AG09309 (cell line): ENCODE measurements at regions not wholly inside any gene's neighbourhood (a gene's known extent, or its start where the extent isn't known, plus 50 kb on each side); places are given as distances from the start of the nearest gene placed in this dataset.

Source experiments
- DNase-seq: peaks from one replicate; pipeline ENCODE4 v3.0.0-alpha.2; 2010; ENCODE audit warnings: low read depth
- H3K4me3 ChIP-seq: 2 replicates; pipeline ENCODE4 v1.5.1; 2011; ENCODE audit warnings: mild to moderate bottlenecking, low read depth, low read length, moderate library complexity; ENCODE audit not compliant: control insufficient read depth
- TF ChIP-seq, protein P1 (sequence below): IDR thresholded peaks from 2 replicates; pipeline ENCODE4 v1.5.1; 2011; ENCODE audit warnings: mild to moderate bottlenecking, low read depth, low read length, inconsistent platforms; ENCODE audit not compliant: insufficient read depth, control insufficient read depth; ENCODE audit errors: missing control alignments

DNA sequence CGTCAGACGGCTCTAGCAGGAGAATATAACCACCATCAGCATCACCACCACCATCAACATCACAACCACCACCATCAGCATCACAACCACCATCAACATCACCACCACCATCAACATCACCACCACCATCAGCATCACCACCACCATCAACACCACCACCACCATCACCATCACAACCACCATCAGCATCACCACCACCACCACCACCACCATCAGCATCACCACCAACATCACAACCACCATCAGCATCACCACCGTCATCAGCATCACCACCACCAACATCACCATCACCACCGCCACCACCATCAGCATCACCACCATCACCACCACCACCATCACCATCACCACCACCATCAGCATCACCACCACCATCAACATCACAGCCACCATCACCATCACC, 210.7 kb downstream of the C9orf50 start:
- TF ChIP-seq, protein P1, sequence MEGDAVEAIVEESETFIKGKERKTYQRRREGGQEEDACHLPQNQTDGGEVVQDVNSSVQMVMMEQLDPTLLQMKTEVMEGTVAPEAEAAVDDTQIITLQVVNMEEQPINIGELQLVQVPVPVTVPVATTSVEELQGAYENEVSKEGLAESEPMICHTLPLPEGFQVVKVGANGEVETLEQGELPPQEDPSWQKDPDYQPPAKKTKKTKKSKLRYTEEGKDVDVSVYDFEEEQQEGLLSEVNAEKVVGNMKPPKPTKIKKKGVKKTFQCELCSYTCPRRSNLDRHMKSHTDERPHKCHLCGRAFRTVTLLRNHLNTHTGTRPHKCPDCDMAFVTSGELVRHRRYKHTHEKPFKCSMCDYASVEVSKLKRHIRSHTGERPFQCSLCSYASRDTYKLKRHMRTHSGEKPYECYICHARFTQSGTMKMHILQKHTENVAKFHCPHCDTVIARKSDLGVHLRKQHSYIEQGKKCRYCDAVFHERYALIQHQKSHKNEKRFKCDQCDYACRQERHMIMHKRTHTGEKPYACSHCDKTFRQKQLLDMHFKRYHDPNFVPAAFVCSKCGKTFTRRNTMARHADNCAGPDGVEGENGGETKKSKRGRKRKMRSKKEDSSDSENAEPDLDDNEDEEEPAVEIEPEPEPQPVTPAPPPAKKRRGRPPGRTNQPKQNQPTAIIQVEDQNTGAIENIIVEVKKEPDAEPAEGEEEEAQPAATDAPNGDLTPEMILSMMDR = no peak
- no peak for DNase-seq
- no peak overlapping the region for H3K4me3 ChIP-seq

- no peak for DNase-seq
- H3K4me3 ChIP-seq = no peak overlapping the region
- TF ChIP-seq, protein P1 = no peak
These were observed 212.2 kb downstream of the C9orf50 start for GRCh38 chr9:129408535-129409215.

GRCh38 chr9:129407905-129408452, 212.9 kb downstream of the C9orf50 start:
- TF ChIP-seq, protein P1 = no peak
- no peak for DNase-seq
- H3K4me3 ChIP-seq = no peak overlapping the region

DNA sequence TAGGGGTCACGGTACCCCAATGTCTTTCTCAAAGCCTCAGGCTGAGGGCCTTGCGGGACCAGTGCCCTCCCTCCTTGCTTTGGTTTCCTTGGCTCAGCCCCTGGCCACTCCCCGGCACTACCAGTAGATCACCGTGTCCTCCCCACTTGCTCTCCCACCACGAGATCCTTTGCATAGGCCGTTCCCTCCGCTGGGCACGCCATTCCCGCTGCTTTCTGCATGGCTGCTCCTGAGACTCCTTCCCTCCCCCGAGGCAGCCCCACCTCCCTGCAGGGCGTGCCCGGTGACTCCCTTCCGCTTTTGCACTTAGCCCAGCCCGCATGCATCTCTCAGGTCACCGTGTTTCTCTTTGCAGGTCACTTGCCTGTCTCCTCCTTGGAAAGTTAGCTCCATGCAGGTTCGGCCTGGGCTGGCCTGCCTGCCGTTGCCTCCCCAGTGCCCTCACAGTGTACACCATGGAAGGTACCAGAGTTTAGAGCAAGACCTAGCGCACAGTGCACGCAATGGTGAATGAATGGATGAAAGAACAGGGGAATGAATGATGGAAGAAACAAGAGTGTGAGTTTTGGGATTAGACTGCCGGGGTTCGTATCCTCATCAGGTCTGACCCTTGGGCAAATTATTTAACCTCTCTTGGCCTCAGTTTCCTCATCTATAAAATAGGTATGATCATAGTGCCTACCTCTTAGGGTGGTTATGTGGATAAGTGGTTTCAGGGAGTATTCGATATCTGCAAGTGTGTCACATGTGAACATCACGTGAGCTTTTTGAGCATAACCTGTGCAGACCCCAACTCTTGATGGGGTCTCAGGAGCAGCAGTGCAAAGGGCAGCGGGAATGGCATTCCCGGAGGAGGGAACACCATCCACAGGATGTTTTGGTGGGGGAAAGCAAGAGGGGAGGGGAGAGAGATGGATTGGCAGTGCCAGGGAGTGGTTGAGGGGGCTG, 214.3 kb downstream of the C9orf50 start:
- no peak overlapping the region for H3K4me3 ChIP-seq
- DNase-seq = no peak
- TF ChIP-seq, protein P1 = no peak

DNA sequence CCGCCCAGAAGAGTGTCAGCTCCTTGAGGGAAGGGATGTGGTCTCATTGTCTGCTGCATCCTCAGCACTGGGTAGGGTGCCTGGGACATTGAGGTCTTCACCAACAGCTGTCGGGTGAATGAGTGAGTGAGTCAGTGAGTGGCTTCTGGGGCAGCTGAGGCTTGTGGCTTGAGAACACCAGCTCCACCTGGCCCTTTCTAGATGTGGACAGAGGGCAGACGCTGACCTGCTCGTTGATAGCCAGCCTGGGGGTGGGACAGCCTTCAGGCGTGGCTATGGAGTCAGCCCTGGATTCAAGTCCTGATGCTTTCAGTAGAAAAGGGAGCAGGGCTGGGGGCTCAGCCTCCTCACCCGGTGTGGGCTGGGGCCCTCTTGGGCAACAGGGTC, 215.1 kb downstream of the C9orf50 start:
- H3K4me3 ChIP-seq = no peak overlapping the region
- TF ChIP-seq, protein P1 = no peak
- DNase-seq = no peak

- H3K4me3 ChIP-seq = no peak overlapping the region
- TF ChIP-seq, protein P1 = no peak
- peak; percentile 25 for DNase-seq
These were observed 215.6 kb downstream of the C9orf50 start for GRCh38 chr9:129405089-129405826.
